TTC549 (cell line): ENCODE measurements at regions not wholly inside any gene's neighbourhood (a gene's known extent, or its start where the extent isn't known, plus 50 kb on each side); places are given as distances from the start of the nearest gene placed in this dataset.

Experiments used
- FAIRE-seq: peaks from 2 replicates; lab custom pipeline; 2012; peaks lifted over from hg19 to GRCh38; lab: Jason Lieb, UNC

DNA sequence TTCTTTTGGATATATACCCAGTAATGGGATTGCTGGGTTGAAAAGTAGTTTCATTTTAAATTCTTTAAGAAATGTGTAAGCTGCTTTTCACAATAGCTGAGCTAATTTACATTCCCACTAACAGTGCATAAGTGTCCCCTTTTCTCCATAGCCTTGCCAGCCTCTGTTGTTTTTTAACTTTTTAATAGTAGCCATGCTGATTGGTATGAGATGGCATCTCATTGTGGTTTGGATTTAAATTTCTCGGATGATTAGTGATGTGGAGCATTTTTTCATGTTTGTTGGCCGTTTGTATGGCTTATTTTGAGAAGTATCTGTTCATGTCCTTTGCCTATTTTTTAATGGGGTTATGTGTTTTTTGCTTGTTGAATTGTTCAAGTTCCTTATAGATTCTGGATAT, 444.3 kb upstream of the ATP11B start:
- FAIRE-seq, result no peak

DNA sequence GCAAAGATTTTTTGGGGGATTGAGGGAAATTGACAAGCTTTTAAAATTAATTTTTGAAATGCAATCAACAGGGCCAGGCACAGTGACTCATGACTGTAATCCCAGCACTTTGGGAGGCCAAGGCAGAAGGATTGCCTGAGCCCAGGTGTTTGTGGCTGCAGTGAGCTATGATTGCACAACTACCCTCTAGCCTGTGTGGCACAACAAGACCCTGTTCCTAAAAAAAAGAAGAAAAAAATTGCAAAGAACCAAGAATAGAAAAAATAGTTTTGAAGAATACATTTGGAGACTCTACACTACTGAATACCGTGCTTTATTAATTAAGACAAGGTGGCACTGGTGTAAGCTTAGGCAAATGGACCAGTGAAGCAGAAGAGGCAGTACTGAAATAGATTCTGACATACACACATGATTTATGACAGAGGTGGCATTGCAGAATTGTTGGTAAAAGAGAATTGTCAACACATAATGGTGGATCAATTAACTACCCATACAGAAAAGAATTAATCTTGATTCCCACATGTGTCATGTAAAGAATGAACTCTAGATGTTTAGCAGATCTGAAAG, 443.3 kb upstream of the ATP11B start:
- FAIRE-seq, result no peak

DNA sequence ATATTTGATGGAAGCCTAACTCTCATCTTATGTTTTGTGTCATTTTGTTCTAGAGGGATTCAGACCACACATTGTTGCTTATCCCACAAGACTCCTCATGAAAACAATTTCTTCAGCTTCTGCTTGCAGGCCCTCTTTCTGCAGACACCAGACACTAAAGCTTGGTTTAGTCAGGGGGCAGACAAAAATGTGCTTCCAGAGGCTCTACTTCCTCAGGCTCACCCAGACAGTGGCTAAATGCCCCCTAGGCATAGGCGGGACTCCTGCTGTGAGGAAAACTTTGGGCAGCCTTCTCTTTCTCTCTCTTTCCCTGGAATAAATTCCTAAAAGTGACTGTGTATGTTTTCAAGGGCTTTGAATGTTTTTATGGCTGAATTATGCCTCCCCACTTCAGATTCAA, 435.4 kb upstream of the ATP11B start:
- no peak for FAIRE-seq

DNA sequence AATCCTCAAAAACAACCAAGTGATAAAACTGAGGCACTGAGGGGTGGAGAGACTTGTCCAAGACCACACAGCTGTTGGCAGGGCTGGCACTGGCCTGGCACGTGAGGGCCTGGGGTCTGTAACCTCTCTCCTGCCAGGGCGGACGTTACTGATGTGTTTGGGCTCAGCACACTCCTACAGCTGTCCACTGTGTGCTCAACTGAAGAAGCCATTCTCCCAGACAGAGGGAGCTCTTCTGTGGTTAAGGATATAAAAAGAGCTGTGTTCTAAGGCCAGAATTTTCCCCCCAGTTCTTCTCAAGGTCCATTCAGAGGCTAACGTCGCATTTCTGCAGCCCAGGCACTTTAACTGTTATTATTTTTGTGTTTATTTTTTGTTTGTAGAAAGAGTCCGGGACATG, 429.0 kb upstream of the ATP11B start:
- FAIRE-seq, result no peak

DNA sequence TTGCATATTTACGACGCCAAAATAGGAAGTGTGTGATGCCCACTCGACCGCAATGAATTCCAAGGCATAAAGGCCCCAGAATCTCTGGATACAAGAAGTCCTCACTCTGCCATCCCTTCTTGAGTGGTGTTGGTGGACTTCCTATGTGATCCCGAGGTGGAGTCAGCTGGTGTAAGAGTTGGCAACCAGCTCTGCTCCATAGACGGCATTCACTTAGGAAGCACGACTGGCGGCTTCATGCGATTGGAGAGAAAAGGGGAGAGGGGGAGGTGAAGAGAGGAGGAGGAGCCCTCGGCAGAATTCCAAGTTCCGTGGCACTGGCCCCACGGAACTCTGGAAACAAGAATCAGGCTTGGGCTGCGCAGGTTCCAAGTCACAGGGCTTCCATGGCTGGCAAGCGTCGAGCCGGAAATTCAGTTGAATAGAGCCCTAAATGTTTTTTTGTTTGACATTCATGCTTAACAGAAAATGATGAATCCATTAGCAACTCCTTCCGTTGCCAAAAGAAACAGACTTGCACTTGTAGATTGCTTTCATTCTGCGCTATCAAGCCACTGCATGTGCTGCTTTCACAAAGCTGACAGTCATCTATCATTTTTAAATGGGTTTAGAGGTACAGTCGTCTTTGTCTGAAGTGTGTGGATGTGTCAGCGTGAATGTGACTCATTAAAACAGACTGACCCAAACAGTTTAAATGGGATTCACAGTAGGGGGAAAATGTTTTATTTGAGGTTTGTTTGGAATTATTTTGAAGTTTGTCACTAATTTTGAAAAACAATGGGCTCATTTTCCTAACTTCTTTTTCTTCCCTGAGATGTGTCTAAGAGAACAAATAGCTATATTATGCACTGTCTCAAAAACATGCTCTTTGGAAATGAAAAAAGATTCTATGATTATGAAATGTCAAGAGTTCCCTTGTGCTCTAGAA, 428.3 kb upstream of the ATP11B start:
- FAIRE-seq, result no peak

DNA sequence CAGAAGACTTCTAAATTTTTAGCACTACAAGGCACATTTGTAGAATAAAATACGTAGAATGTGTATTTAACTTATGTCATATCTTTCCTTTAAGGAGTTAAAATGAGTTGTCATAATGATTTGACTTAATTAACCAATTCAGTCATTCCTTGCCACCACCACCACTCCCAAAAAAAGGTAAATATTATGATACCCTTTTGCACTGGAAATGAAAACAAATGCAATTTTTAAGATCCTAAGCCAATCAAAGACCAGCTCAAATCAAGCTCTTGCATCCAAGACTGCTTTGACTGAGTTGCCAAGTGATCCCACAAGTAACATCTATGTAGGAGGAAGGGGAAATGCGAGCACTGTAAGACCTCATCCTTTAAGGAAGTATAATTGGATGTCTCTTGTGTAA, 426.6 kb upstream of the ATP11B start:
- FAIRE-seq, result no peak

DNA sequence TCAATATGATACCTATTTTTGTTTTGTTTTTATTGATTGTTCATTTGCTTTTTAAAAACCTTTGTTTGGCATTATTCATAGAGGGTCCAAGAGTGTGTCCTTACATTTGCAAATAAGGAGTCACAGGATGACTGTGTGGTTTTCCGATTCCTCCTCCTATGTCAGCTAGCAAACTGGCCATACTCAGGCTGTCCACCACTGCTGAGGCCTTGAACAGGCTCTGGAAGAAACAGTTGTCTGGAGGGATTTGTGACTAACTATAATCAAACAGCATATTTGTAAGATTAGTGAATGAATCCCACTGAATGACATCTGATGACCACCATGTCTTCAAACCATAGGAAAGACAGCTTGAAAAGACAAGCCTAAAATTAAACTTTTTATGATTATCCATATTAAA, 423.4 kb upstream of the ATP11B start:
- FAIRE-seq, result no peak

DNA sequence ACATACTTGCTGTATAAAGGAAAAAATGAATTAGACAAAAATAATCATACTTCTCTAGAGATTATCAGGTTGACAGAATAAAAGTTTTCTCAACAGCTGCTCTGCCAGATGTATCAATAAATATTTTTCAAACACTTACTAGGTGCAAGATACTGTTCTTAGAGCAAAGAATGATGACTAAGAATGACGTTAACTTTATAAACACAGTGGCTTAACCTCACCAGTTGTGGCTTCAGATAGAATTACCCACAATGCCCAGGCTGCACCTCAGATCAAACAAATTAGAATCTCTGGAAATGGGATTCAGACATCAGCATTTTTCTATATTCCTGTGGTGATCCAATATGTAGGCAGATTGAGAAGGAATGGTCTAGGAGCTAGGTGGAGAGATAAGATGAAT, 422.4 kb upstream of the ATP11B start:
- FAIRE-seq, result no peak

DNA sequence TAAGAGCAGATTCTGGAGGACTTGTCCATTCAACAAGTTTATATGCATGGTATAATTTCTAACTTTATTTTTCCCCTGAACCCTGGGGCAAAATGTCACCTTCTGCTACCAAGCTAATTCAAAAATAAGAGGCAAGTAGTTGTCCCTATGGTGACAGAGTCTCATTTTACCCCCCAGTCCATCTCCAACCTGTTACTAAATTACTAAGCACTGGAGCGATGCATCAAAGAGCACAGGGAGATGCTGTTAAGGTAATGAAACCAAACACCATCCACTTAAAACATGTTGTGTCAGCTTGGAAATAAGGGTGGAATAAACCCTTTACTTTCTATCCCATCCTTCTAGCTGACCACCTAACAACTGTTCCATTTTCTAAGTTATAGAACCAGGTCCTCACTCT, 417.4 kb upstream of the ATP11B start:
- FAIRE-seq, result no peak

DNA sequence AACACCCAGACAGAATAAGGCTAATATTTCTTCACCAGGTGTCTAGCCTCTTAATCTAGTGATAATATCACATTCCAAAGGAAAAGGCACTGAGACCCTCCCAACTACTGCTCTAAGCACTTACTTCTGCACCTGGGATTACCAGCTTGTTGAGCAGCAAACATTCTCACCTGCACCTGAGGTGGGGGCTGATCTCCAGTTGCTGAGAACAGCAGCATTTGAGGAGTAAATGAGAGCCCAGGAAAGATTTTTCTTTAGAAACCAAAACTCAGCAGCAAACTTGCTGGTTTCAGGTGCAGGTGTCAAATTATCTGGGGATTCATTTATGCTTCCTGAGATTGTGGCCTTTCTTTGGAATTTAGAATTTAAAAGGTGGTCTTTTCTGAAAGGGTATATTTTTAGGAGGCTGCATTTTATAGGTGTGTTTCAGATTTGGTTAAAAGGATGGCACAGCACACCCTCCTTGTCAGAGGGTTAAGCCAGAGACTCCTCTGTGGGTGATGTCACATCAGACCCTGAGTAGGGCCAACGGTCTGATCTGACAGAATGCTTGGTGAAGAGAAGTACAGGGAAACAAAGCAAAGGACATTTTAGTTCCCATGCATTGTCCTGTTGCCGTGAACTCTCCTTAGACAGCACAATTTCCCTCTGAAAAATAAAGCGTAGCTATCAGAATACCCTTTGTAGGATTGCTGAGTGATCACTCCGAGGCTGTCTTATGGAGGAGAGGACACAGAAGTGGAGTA, 411.0 kb upstream of the ATP11B start:
- FAIRE-seq, result no peak

DNA sequence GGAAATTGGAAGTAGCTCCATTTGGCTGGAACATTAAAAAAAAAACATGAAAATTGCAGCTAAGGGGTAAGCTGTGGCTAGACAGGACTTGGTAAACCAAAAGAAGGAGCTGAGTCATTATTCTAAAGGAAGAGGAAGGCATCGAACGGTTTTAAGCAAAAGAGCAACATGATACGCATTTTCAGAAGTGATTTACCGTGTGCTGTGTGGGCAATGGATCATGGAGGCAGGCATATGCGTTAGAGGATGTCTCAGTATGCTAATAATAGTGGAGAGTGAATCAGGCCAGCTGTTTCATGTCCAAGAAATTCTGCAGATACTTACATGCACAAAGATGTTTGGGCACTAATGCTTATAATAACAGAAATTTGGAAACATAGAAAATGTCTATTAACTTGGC, 409.1 kb upstream of the ATP11B start:
- no peak for FAIRE-seq

DNA sequence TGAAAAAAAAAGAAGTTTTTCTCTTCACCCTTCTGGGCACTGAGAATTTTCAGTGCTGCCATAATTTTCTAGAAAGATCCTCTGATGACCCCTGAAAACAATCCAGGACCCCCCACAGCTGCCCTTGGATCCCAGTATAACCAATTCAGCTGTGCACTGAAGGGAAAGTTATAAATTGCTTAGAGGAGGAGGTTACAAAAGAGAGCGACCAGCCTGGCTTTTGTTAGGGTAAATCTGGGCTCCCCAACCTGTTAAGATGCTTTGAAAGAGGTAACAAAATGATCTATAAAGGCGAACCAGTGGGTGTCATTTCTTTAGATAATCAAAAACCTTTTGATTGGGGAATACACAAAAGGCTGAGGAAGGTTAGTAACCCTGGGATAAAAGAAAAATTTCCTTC, 407.9 kb upstream of the ATP11B start:
- FAIRE-seq, result no peak

DNA sequence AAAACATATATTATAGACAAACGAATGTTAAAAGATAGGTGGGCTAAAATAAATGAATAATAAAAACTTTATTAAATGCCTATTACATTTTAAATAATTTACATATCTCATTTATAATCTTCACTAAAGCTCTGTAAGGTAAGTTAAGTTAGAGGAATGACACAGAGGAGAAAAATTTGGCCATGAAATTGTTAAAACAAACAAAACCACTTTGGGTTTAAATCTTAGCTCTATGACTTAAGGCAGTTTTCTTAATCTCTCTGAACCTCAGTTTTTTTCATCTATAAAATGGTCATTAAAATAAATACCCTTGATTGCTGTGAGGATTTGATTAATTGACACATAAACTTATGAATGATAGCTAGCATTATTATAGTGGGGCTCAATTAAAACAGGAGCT, 404.8 kb upstream of the ATP11B start:
- FAIRE-seq, result no peak

DNA sequence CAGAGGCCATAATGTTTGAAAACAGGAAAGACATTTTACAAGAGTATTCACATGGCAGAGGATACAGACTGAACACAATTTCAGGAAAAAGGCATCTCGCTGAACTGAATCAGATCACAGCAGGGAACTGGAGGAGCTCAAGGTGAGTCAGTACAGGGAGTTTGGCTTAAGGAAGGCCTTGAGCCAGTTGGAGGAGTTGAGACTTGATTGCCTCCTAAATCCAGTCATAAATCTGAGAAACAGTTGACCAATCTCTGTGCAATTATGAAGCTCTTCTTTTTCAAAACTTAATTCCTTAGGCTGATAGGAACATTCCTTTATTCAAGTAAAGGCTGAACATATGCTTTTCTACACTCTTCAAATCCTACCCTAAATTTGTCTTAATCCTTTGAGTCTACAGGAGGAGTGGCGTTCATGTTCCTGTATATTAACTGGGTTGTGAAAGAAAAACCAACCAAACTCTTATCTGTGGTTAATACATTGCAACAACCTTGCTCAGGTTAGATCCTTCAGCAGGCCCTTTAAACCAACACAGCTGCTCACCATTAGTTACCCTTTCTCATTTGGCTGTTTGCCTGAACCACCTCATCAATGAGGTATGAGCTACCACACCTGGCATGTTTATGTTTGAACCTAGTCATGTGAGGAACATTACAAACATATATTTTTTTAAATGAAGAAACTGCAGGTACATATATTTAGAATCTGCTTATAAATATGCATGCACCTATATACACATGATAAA, 404.1 kb upstream of the ATP11B start:
- FAIRE-seq, result no peak

DNA sequence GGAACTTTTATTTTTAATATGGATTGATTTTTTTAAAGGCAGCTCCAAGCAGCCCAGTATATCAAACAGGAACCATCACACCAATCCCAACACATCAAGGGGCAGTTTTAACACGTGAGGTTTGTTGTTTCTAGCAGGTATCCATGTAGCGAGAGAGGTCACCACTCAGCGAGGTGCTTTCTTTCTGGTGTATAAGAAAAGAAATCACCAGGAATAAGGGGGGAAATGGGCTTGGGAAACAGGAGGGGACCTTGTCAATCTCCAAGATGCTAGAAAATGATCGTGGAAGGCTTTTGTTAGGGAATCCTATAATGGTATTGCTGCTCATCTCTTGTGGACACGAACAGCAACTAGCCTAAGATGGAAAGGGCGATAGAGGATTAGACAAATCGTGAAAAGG, 402.9 kb upstream of the ATP11B start:
- FAIRE-seq, result no peak

DNA sequence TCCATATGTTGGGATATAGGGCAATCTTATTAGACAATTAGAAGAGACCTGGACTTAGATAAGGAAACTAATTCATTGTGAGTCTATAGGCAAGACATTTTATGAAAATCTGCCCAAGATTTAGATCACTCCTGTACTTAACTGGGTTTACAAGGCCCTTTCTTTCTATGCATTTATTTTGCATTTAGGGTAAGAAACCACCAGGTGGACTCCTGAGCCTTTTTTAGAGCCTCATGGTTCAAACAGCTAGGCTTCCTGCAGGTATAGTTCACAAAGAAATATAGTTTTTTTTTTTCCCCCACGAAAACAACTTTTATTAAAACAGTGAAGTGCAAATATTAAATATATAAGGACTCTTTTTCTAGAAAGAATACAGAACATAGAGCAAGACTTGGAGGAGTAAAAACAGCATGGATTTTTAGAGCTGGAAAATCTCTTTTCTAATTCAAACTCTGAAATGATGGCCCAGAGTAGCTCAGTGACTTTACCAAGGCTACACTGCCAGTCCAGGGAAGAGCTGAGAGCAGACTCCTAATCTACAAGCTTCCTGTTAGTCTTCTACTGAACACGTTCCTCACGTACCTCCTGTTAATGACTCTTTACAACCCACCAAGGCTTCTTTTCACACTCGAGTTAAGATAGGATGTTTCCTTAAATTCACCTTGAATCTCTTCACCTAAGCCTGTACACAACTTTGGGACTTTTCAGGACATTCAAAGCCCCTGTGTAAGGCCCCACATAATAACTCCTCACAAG, 400.9 kb upstream of the ATP11B start:
- FAIRE-seq, result no peak

DNA sequence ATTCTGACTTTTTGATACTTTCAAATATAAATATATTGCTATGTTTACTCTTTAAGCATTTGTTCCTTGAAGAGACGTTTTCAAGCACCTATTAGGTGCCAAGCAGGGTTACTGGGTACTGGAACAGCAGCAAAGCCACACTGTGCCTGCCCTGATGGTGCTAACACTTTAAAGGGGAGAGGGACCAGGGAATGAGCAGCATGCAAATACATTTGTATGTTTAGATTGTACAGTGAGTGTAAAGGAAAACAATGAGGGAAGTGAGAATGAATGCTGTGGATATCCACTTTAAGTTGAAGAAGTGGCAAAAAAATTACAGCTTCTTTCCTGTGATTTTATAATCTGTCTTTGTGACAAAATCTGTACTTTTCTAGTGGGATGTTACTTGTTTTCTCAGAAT, 400.2 kb upstream of the ATP11B start:
- FAIRE-seq, result no peak

DNA sequence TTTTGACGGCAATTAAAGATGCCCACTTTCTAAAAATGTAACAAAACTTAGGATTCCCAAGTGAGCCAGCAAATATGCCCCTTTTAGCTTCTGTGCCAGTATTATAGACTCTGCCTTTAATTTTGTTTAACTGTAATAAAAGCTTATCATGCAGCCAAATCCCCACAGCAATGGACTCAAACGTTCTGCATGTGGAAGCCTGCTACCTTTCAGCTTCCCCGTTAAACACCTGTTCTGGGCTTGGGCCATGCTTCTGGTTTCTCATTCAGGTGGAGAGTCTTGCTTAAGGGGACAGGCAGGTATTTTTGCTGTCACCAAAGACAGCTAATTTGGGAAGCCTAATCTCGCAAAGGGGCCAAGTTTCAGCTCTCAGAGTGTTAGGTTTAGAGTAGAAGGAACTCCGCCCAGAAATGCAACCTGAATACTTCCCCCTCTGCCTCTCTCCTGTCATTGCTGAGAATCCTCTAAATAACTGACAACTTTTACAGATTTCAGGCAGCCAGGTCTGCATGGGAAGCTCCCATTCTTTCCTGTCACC, 399.4 kb upstream of the ATP11B start:
- no peak for FAIRE-seq

DNA sequence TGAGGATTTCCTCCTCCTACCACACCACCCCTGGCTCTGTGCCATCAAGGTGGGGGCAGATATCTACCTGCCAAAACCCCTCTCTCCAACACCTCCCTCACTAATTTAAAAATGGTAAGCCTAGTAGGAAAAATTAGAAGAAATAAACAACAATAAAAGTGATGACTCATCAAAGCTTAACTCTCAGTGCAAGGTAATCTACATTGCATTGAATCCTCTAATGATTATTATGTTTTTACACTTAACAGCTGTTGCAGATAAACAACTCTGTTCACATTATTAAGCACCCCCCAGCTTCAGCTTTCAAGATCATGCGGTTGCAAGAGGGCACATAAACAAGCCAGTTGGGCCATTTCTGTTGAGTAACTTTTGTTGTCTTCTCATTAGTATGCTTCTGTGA, 396.1 kb upstream of the ATP11B start:
- no peak for FAIRE-seq

DNA sequence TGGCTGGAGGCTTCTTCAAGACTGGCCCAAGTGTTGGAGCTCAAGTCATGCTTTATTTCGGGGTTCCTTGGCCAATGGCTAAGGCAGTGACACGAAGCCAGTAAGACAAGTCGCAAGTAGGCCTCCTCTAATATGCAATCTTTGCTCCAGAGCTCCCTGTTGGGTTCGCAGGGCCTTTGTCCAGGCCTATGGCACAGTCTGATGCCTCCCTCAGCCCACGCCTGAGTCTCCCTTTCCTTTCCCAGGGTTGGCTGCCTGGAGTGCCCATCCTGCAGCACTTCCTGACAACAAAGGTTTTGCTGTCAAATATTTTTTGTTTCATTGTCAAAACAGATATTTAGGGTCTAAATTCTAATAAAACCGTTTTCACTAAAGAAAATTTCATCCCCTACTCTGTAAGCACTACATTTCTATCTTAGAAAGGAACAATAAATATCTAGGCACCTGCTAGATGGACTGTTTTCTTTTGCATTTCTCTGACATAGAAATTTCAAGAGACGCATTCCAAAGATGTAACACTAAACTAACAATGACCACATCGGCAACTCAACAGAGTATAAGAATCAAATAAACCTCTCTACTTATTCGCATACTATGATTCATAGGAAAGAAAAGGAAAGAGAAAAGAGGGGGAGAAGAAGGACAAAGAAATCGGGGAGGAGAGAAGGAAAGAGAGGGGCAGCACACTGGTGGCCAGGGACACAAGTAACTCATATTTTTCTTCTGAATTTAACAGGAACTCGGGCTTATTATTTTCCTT, 393.1 kb upstream of the ATP11B start:
- no peak for FAIRE-seq

DNA sequence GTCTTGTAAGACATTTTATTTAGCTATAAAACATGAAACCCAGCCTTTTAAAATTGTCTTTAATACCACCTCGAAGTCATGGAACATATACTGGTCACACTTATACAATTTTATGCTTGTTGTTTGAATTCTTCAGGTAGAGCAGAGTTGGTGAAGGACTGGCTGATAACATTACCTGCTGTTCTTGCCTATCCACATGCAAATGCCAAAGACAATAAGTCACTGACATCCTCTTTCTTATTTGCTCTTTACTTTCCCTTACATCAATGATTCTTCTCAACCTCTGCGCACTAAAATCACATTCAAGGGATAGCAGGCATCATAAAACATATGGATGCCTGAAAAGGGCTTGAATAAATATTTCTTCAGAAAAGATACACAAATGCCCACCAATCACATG, 392.5 kb upstream of the ATP11B start:
- FAIRE-seq, result no peak
